Hindlimb muscle (tissue), 1 donor: ENCODE measurements at regions not wholly inside any gene's neighbourhood (a gene's known extent, or its start where the extent isn't known, plus 50 kb on each side); places are given as distances from the start of the nearest gene placed in this dataset.

Experiments
- DNase-seq: peaks from one replicate; pipeline ENCODE4 v3.0.0-alpha.2; 2013

- no peak for DNase-seq
Measured at GRCh38 chr2:156697906-156698305, 261.7 kb downstream of the GPD2 start.

DNA sequence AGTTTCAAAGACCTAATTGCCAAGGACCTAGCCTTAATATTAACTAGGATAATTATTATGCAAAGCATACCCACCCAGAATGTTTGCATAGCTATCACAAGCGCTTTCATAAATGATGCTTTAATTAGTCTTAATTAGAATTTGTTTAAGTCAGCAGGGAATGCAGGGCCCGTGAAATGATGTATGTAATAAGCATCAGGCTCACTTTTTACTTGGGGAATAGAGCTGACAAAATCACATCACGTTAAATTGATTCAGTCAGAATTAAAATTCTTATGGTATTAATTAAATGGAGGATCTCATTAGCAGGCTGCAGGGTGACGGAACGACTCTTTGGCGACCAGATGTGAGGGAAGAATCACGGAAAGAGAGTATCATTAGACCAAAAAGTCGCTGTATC is 264.5 kb downstream of the GPD2 start:
- no peak for DNase-seq

- no peak for DNase-seq
Measured at GRCh38 chr2:156702541-156702940, 266.4 kb downstream of the GPD2 start.

DNA sequence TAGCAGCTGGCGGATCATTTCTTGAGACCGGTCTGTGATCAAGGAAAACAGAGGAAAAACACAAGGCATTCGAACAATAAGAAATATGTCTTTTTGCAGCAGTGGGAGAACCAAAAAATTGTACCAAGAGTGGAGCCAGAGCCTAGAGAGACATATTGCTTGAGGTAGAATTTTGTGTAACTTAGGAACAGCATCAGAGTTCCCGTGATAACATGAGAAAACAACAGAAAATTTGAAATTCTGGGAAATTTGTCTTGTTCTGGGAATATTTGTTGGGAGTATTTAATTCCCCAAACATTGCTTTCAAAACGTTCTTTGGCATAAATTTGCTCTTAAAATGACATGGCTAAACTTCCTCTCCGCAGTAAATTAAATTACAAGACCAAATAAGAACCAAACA is 267.5 kb downstream of the GPD2 start:
- peak; percentile 7 for DNase-seq

DNA sequence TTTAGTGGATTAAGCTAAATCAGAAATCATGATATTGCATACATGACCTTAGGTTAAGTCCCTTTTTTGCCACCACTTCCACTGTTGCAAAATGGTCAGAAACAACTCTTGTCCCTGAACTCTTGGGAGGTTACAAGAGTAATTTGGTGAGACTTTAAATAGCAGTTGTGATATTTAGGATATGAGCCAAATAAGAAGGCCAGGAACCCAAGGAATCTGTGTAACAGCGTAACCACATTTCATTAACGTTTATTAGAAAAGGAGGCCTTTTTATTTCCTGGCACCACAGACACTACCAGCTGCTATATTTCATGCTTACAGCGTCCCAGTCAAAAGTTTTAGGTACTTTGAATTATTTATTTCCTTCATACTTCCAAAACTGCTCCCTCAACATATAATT is 268.0 kb downstream of the GPD2 start:
- DNase-seq: no peak

GRCh38 chr2:156704617-156705016 is 268.4 kb downstream of the GPD2 start:
- no peak for DNase-seq

DNA sequence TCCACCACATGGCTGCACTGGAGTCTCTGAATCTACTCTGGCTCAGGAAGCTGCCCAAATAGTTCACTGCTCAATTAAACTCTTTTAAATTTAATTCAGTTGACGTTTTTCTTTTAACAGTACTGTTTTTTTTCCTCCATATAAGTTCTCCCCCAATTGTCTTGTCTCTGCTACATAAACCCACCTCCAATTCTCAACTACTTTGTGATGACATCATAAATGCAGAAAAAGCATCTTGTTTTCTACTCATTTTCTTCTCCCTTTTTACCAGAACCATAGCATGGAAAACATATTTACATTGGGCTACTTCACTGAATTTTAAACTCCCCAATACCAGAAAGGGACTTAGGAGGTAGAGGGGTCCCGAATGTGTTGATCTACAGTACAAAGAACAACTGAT is 270.4 kb downstream of the GPD2 start:
- DNase-seq: no peak

DNA sequence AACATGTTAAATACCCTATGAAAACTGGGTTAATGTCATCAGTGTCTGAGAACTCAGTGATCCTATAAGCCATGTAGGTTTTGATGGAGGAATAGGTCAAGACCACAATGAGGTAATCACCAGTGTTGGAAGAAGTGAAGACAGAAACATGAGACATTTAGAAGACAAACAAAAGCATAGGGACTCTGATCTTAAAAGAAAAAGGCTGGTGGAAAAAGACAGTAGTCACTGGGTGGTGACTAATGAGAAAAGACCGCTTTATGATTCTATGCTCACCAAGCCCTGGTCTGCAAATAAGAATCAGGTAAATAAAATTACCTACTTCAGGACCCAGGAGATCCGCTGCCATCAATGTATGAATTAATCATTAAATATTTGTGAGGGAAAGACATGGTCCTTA is 271.9 kb downstream of the GPD2 start:
- no peak for DNase-seq

- no peak for DNase-seq
Measured at GRCh38 chr2:156709091-156709490, 272.9 kb downstream of the GPD2 start.

DNA sequence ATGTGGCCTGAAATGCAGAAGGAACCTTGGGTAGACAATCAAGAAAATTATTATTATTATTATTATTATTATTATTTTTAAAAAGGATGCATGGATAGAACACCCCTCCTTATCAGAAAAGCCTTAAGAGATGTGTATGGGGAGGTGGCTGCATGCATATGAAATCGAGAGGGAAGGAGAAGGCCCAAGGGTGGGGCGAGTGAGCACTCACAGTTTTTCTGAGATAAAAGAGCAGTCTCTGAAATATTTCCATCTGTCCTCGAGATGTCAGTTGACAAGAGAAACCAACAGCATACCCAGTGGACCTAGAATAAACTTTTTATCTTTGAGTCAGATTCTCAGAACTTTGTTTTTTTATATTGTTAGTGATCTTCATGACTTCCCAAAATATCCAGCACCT is 282.9 kb downstream of the GPD2 start:
- DNase-seq: no peak

GRCh38 chr2:156727867-156728266 is 291.7 kb downstream of the GPD2 start:
- no peak for DNase-seq

DNA sequence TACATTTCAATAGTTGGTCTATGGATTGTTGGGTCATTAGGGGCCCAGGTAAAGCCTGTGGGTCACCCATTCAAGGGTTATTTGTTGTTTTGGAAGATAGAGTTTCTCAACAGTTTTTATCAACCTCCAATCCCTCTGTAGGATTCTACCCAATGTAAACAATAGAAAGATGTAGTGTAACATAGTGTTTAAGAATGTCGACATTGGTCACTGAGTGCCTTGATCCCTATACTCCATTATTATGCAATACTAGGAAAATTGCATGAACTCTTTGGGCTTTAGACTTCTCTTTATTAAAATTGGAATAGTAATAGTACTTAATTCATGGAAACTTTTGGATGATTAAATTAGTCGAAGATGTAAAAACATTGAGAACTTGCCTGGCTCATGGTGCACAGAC is 292.1 kb downstream of the GPD2 start:
- DNase-seq: no peak

DNA sequence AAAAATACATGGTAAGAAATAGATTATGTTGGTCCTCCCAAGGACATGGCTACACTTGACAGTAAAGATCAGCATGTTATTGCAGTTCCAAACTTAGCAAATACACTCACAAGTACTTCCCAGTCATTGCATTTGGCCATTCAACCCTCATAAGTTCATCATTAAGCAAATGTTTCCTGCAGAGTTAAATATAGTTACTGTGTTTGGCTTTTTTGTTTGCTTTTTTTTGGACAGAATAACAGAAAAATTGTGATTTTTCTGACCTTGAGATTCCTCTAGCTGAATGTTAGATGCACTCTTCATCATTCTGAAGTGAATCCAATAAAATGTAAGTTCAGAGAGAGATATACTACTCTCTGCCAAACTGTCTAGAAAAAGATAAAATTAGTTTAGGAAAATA is 295.3 kb downstream of the GPD2 start:
- DNase-seq: peak; percentile 5

DNA sequence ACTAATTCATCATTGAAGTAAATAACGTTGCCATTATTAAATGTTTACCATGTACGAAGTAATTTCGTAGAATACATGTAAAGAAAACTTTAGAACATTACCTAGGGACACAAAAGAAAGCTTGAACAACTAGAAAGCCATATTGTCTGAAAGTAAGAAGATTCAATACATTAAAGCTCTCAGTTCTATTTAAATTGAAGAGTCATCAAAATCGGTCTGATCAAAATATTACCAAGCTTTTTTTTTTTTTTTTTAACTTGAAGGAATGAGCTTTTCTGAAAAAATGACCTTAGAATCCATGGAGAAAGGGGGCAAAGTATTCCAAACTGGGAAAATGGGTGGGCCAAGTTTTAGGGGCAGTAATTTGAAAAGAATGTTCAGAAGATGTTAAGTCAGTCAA is 300.8 kb downstream of the GPD2 start:
- no peak for DNase-seq

DNA sequence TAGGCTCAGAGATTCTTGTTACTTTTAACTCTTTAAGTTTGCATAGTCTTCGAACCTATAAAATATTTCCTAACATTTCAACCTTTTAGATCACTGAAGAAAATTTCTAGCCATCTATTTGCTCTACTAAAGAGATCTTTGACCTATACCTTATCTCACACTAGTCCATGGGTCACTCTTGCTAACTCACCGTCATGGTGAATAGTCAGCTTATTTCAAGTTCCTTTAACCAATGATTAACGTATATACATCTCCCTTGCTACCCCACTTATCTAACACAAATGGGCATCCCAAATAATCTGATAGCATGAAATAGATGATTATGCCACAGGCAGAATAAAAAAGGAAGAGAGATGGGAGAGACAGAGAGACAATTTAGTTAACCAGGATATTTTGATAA is 303.1 kb downstream of the GPD2 start:
- no peak for DNase-seq

GRCh38 chr2:156745619-156746018 is 309.4 kb downstream of the GPD2 start:
- DNase-seq: no peak

DNA sequence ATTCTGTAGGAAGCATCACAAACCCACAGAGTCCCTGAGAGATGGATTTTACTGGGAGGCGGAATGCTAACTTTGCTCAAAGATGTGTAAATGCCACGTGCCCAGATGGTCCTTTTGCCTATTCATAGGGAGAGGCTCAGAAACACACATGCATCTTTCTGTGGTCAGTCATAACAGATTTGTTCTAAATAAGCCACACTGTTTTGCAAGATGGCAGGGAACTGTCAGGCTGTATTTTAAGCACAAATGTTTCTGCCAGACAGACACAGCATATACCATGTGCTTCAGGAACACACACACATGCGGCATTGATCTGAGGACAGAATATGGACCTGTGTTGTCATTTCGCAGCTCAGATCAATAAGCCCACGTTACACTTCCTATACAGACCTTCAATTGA is 312.0 kb downstream of the GPD2 start:
- no peak for DNase-seq

DNA sequence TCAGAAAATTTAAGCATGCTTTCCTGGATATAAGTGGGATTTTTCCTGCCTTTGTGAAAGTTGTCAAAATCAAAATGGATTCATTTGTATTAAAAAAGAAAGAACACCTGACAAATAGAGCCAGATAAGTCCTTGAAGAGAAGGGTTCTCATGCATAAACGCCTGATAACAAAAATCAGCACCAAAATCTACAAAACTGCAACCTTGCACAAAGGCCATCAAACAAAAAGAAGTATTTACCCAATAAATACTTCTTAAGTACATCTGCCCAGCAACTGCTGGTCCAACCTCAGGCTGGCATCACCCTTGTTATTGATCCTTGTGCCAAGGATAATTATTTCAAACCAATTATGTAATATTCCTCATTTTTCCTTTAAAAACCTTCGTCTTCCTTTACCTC is 315.9 kb downstream of the GPD2 start:
- no peak for DNase-seq

- DNase-seq: no peak
Measured at GRCh38 chr2:156753766-156754165, 317.6 kb downstream of the GPD2 start.

DNA sequence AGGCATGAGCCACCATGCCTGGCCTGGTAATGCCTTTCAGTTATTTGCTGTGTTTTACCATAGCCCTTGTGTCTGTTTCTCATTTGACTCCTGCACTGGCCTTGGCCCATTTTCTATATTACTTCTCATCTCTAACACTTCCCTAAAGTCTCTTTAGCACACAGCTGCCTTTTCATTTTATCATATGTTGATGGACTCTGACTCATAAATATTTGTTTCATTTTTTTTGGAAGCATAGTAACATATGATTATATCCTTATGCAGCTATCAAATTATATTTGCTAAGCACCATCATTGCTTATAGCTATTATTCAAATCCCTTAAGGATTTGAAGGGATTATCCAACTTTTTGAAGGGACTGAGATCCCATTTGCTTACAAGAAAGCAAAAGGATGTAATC is 320.3 kb downstream of the GPD2 start:
- peak; percentile 26 for DNase-seq

GRCh38 chr2:156763174-156763573 is 327.0 kb downstream of the GPD2 start:
- no peak for DNase-seq

GRCh38 chr2:156765043-156765442 is 328.9 kb downstream of the GPD2 start:
- DNase-seq: no peak

DNA sequence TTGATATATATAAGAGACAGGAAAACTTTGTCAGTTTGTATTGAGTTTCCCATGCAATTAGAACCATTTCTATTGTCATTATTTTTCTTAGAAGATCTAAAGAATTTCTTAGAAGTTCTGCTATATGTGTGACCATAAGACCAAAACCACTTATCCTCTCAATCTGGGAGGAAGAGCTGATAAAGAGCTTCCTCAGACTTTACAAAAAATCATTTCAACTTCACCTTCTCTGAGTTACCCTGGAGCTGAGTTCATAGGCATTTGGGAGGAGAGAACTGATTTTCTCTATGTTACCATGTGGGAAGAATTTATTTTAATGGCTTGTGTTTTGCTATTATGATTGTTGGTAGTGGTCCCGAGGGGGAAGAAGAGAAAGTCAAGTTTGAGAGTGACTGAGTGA is 329.3 kb downstream of the GPD2 start:
- DNase-seq: no peak

DNA sequence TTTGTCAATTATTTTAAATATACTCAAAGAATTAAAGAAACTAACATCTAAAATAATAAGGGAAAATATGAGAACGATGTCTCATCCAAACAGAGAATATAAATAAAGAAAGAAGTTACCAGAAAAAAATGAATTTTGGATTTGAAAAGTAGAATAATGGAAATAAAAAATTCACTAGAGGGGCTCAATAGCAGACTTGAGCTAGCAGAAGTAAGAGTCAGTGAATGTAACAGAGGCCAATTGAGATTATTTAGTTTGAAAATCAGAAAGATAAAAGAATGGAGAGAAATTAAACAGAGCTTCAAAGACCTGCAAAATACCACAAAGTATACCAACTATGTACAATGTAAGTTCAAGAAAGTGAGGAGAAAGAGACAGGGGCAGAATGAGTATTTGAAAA is 333.6 kb downstream of the GPD2 start:
- DNase-seq: no peak

- no peak for DNase-seq
Measured at GRCh38 chr2:156778916-156779315, 342.7 kb downstream of the GPD2 start.
